Activated CD4-positive, alpha-beta T cell treated with anti-CD3 and anti-CD28 coated beads for 1 hour (primary cell): ENCODE measurements at regions not wholly inside any gene's neighbourhood (a gene's known extent, or its start where the extent isn't known, plus 50 kb on each side); places are given as distances from the start of the nearest gene placed in this dataset.

Experiments used
- DNase-seq: peaks from one replicate; pipeline ENCODE4 v3.0.0-alpha.2; 2020

DNA sequence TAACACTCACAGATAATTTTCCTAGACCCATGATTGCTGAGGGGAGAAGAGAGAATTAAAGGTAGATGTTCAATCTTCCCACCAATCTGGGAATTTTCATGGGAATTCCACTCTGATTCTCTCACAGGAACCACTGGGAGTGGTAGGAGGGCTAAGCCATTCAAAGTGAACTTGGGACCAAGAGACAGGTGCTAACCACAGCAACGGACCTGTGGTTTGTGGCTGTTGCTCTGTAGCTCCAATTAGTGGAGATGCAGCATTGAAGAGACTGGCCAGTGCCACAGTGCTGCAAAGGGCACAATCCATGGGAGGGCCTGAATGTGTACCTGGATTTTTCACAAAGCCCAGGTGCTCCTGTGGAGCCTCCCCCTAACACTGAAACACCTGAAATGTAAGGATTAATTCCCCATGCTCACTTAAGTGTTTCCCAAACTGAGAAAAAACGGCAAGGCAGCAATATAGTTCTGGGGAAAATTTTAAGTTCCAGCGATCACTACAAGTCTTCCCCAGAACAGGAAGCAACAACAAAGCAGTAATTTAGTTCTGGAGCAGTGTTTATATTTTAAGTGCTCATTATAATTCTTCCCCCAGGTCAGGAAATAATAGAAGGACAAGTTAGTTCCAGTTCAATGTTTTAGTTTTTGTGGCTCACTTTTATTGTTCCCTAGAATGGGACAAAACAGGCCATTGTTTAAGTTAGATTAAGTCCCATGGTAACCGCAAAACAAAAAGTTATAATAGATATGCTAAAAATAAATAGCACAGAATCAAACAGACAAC, 1045.8 kb downstream of the CNTNAP5 start:
- no peak for DNase-seq

DNA sequence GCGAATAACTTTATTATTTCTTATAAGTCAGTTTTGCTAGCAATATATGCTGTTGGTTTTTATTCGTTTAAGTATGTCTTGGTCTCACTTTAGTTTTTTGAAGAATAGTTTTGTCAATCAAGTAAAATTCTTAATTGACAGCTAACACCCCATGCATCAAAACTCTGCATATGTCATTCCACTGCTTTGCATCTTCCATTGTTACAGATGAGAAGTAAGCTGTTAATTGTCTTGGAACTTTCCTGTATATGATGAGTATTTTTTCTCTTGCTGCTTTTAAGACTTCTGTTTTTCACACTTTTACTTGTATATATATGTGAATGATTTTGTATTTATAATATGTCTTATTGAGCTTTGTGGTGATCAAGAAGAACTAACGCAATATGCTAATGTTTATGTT, 1048.4 kb downstream of the CNTNAP5 start:
- no peak for DNase-seq

GRCh38 chr2:125085904-125086303, 1060.8 kb downstream of the CNTNAP5 start:
- no peak for DNase-seq

DNA sequence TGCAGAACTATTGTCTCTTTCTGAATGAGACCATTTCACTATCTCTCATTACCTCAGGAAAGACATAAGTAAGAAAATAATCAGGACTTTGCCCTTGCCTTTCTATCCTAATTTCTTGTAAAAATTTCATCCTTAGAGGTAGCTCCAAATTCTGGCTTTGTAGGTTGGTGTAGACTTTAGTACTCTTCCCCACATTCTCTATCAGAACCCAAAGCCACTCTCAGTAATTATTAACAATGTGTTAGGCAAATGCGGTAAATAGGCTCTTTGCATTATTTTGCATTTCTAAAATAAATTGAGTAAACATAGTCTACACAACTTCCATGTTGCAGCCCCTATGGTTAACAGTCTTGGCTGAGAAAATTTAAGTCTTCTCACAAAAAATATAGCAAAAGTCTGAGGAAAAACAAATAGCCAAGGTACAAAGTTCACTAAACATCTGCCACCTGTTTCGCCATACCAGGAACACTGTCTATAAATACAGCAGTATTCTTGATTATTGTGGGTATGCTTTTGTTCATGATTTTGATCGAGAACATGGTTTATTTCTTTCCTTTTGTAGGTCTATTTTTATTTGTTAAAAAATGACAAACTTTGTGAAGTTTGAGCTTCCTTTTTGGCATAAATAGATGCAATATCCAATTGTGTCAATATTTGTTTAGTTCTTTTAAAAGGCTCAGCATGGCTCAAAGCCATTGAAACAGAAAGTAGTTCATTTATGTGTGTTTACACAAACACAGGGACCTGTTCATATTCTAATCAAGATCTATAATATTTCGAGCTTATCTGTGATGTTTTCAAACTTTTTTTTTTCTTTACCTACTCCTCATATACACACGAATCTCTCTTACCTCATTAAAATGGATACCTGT, 1061.5 kb downstream of the CNTNAP5 start:
- DNase-seq, result no peak

- DNase-seq, result no peak
These were observed 1067.4 kb downstream of the CNTNAP5 start for GRCh38 chr2:125092276-125093009.

DNA sequence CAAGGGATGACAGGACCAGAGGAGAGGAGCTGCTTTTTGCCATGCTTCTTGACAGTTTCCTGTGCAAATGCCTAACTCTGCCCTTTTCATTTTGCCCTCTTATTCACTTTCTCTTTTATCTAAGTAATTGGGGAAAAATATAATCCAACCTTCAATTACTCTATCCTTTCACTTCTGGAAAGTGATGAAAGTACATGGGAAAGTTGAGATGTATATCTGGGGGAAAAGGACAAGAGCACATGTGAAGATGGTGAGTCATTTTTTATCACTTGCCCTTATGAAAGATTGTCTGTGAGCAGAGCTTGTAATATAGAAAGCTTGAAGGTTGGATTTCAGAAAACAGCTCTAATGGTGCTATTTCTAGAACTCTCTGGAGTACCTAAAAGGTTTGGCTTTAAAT, 1070.7 kb downstream of the CNTNAP5 start:
- no peak for DNase-seq

GRCh38 chr2:125106710-125107109, 1081.6 kb downstream of the CNTNAP5 start:
- DNase-seq, result no peak

GRCh38 chr2:125107446-125107845, 1082.4 kb downstream of the CNTNAP5 start:
- no peak for DNase-seq

DNA sequence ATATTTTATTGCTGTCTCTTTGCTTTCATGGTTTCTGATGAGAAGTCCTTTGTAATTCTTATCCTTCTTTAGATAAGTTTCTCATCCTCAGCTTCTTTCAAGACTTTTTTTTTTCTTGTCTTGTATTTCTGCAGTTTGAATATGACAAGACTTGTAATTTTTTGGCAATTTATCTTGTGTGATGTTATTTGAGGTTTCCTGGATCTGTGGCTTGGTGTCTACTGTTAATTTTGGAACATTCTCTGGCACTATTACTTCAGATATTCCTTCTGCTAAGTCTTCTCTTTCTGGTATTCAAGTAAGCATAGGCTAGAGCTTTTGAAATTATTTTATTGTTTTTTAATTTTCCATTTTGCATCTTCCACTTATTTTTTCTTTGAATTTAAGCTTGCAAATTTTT, 1083.2 kb downstream of the CNTNAP5 start:
- no peak for DNase-seq

DNA sequence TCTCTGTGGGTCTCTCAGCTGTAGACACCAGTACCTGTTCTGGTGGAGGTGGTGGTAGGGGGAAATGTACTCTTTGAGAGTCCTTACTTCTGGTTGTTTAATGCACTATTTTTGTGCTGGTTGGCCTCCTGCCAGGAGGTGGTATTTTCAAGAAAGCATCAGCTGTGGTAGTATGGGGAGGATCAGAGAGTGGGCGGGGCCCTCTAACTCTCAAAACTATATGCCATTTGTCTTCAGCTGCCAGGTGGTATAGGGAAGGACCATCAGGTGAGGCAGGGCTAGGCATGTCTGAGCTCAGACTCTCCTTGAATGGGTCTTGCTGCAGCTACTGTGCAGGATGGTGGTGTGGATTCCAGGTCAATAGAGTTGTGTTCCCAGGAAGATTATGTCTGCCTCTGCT, 1100.8 kb downstream of the CNTNAP5 start:
- DNase-seq, result no peak

DNA sequence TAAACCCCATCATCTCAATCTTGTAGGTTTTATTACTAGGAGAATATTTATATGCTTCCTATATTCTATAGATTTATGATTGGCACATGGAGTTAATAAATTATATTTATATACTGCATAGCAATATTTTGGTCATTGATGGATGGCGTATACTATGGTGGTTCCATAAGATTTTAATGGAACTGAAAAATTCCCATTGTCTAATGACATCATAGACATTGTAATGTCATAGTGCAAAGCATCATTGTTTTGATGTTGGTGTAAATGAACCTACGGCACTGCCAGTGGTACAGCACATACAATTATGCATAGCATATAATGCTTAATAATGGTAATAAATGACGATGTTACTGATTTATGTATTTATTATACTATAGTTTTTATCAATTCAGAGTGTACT, 1135.9 kb downstream of the CNTNAP5 start:
- DNase-seq, result no peak

DNA sequence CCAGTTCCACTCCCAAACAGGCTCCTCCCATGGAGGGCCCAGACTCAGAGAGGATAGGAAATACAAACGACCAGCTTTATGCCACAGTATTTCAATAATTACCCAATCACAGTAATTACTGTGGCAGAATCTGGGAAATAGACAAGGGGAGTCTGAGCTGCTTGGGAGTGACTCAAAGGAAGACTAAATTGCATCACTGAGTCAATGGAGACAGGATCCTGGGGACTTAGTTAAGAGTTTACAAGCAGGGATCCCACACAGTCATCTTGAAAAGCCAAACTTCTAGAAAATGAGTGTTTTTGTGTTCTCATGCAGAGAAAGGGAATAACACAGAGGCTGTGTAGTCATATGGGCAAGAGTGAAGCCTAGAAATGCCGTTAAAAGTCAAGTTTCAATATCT, 1142.1 kb downstream of the CNTNAP5 start:
- DNase-seq, result no peak

GRCh38 chr2:125167820-125168219, 1142.7 kb downstream of the CNTNAP5 start:
- DNase-seq, result no peak

- DNase-seq, result no peak
These were observed 1143.4 kb downstream of the CNTNAP5 start for GRCh38 chr2:125168442-125168841.

DNA sequence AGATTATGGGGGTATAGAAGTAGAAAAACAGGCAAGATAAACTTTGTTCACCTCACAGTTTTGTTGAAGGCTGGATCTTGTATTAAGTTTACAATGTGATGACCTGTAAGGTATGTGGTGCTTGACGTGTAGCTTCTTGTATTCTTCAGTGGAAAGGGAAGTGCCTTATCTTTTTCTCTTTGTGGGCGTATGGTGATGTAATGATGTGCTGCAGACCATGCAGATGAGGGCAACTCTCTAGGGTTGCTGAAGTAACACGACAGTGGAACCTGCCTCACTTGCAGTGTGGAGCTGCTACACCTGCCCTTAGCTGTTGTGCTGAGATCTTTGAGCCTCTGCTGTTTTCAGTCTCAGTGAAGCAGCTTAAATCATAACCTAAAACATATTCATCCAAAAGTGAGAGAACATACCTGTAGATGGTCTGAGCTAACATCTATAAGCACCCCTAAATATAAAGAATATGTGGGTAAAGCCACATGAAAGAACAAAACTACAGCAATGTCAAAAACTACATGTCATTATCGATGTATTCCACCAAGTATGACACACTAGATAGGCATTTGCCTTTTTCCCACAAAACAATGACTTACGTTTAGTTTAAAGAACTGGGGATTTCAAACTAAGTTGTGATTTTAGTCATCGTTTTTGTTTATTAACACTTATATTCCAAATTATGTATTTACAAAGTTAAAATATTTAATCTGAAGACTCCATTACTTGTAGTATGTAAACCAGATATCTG, 1144.1 kb downstream of the CNTNAP5 start:
- no peak for DNase-seq

DNA sequence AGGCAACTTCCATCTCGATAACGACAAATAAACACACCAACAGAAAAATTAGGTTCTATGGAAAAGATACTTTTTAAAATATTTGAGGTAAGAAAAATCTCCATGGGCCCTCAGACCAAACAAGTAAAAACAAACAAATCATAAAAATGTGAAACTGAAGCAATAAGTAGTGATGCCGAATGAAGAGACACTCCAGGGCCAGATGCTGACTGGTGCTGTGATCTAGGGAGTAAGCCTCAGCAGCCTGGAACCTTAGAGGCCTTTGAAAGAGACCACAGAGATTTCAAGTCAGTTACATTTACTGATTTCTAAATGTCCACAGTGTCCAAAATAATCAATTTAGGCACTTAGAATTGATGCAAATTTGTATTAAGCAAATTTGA, 1144.7 kb downstream of the CNTNAP5 start:
- no peak for DNase-seq

DNA sequence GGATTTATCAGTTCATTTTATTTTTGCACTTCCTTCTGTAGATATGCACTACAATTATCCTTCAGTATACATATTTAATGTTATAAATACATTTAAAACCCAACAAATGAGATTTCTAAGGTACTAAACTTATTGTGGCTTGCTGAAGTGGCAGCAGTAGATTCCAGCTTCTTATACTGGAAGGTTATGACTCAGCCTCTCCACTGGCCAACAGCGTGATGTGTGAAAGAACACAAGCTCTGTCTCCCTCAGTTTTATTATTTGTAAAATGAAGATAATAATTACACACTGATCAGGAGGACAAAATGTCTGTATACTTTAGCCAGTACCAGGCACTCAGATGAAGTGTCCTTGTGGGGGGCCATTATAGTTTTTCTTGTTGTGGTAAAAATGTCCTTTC, 1147.1 kb downstream of the CNTNAP5 start:
- DNase-seq, result no peak

GRCh38 chr2:125175415-125175814, 1150.3 kb downstream of the CNTNAP5 start:
- no peak for DNase-seq

- no peak for DNase-seq
These were observed 1160.7 kb downstream of the CNTNAP5 start for GRCh38 chr2:125185691-125186270.

DNA sequence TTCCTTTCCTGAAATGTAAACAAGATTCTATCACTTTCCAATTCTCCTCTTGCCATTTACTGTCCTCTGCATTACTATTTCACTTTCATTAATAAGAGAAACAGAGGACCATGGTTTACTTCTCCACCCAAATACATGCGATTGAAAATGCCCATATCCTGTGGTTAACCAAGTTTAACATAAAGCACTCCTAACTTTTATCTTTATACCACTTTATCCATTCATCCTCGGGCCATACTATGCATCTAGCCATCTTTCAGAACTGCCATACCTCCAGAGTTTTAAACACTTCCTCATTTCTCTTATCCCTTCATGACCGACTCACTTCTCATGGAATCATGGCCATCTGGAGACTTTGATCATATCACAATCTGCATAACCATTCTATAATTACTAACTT, 1182.3 kb downstream of the CNTNAP5 start:
- no peak for DNase-seq

- DNase-seq, result no peak
These were observed 1191.2 kb downstream of the CNTNAP5 start for GRCh38 chr2:125216321-125216720.

GRCh38 chr2:125224188-125224587, 1199.1 kb downstream of the CNTNAP5 start:
- no peak for DNase-seq
